ENCODE measurements at regions not wholly inside any gene's neighbourhood (a gene's known extent, or its start where the extent isn't known, plus 50 kb on each side); places are given as distances from the start of the nearest gene placed in this dataset.

GRCh38 chr3:106326941-106327695 is 458.3 kb upstream of the CBLB start:
- CTCF ChIA-PET = no interaction called here
- POLR2A ChIA-PET = no interaction called here
- H3K4me3 ChIP-seq (ENCODE audit: low read depth, low read length) = no peak overlapping the region
- H3K36me3 ChIP-seq (ENCODE audit: control insufficient read depth, insufficient read depth, low read length) = no peaks in the 10 kb centered on the region
- DNase-seq (ENCODE audit: low read depth) = no peak
- no peaks in the 10 kb centered on the region for H3K27me3 ChIP-seq (ENCODE audit: control insufficient read depth, insufficient read depth, low read length)
- TF ChIP-seq CTCF (IDR thresholded peaks at IDR 0.05; ENCODE audit: insufficient read depth, low read depth, low read length) = no peak

- no peaks in the 10 kb centered on the region for H3K36me3 ChIP-seq (ENCODE audit: control insufficient read depth, insufficient read depth, low read length)
- CTCF ChIA-PET = no interaction called here
Observed at GRCh38 chr3:106327696-106328025, 458.8 kb upstream of the CBLB start.

GRCh38 chr3:106328224-106328623 is 459.4 kb upstream of the CBLB start:
- ChIA-PET POLR2A (no interaction called here), CTCF (no interaction called here)
- no peak for TF ChIP-seq CTCF (IDR thresholded peaks at IDR 0.05; ENCODE audit: insufficient read depth, low read depth, low read length)
- Histone ChIP-seq H3K4me3 (ENCODE audit: low read depth, low read length) (no peak overlapping the region), H3K36me3 (ENCODE audit: control insufficient read depth, insufficient read depth, low read length) (no peaks in the 10 kb centered on the region), H3K27me3 (ENCODE audit: control insufficient read depth, insufficient read depth, low read length) (no peaks in the 10 kb centered on the region)
- DNase-seq (ENCODE audit: low read depth) = no peak

More at GRCh38 chr3:106327696-106328025, 458.8 kb upstream of the CBLB start:
- DNase-seq (ENCODE audit: low read depth) = no peak
- POLR2A ChIA-PET = no interaction called here
- H3K4me3 ChIP-seq (ENCODE audit: low read depth, low read length) = no peak overlapping the region
- no peaks in the 10 kb centered on the region for H3K27me3 ChIP-seq (ENCODE audit: control insufficient read depth, insufficient read depth, low read length)
- TF ChIP-seq CTCF (IDR thresholded peaks at IDR 0.05; ENCODE audit: insufficient read depth, low read depth, low read length) = no peak

GRCh38 chr3:106329521-106329920 is 460.7 kb upstream of the CBLB start:
- no peak for TF ChIP-seq CTCF (IDR thresholded peaks at IDR 0.05; ENCODE audit: insufficient read depth, low read depth, low read length)
- Histone ChIP-seq H3K36me3 (ENCODE audit: control insufficient read depth, insufficient read depth, low read length) (no peaks in the 10 kb centered on the region), H3K4me3 (ENCODE audit: low read depth, low read length) (no peak overlapping the region), H3K27me3 (ENCODE audit: control insufficient read depth, insufficient read depth, low read length) (no peaks in the 10 kb centered on the region)
- POLR2A ChIA-PET = interaction anchor here (0.5 kb wide), 1 partner anchor 655 kb away, joined by 3 read pairs; no protein-coding TSS in a partner anchor
- CTCF ChIA-PET = no interaction called here
- no peak for DNase-seq (ENCODE audit: low read depth)

- no peak overlapping the region for H3K4me3 ChIP-seq (ENCODE audit: low read depth, low read length)
- no peaks in the 10 kb centered on the region for H3K36me3 ChIP-seq (ENCODE audit: control insufficient read depth, insufficient read depth, low read length)
- no peak for TF ChIP-seq CTCF (IDR thresholded peaks at IDR 0.05; ENCODE audit: insufficient read depth, low read depth, low read length)
- no peak for DNase-seq (ENCODE audit: low read depth)
- H3K27me3 ChIP-seq (ENCODE audit: control insufficient read depth, insufficient read depth, low read length) = no peaks in the 10 kb centered on the region
- ChIA-PET POLR2A (no interaction called here), CTCF (interaction anchor here (1.0 kb wide), 1 partner anchor 11 kb away, joined by 4 read pairs; no protein-coding TSS in a partner anchor)
Observed at GRCh38 chr3:106331636-106332035, 462.8 kb upstream of the CBLB start.
